ENCODE measurements at regions not wholly inside any gene's neighbourhood (a gene's known extent, or its start where the extent isn't known, plus 50 kb on each side); places are given as distances from the start of the nearest gene placed in this dataset.
"Not testable (repeated sequence)": the region's sequence is repeated elsewhere in the genome, so short reads cannot be mapped to it uniquely, and the experiment has no call there.

- ChIA-PET POLR2A (ENCODE audit: low non-redundant PET) (no interaction called here), CTCF (no interaction called here)
- TF ChIP-seq CTCF (conservative IDR thresholded peaks at IDR 0.05; ENCODE audit: low read depth) = no peak
- H3K27ac ChIP-seq = no peak overlapping the region
- DNase-seq (ENCODE audit: low spot score) = no peak
Observed at GRCh38 chr9:30310711-30311110, 2073.7 kb upstream of the ACO1 start.

- POLR2A ChIA-PET (ENCODE audit: low non-redundant PET) = no interaction called here
- TF ChIP-seq CTCF (conservative IDR thresholded peaks at IDR 0.05; ENCODE audit: low read depth) = no peak
- DNase-seq (ENCODE audit: low spot score) = no peak
- CTCF ChIA-PET = interaction anchor here (0.7 kb wide), 1 partner anchor 1294 kb away, joined by 5 read pairs; no protein-coding TSS in a partner anchor
- no peak overlapping the region for H3K27ac ChIP-seq
Observed at GRCh38 chr9:30329431-30329830, 2055.0 kb upstream of the ACO1 start.

GRCh38 chr9:30348904-30349303 lies 2035.5 kb upstream of the ACO1 start:
- POLR2A ChIA-PET (ENCODE audit: low non-redundant PET) = no interaction called here
- DNase-seq (ENCODE audit: low spot score) = no peak
- H3K27ac ChIP-seq = no peak overlapping the region
- CTCF ChIA-PET = no interaction called here
- no peak for TF ChIP-seq CTCF (conservative IDR thresholded peaks at IDR 0.05; ENCODE audit: low read depth)

GRCh38 chr9:30349526-30350513 lies 2034.6 kb upstream of the ACO1 start:
- ChIA-PET POLR2A (ENCODE audit: low non-redundant PET) (no interaction called here), CTCF (no interaction called here)
- no peak overlapping the region for H3K27ac ChIP-seq
- no peak for TF ChIP-seq CTCF (conservative IDR thresholded peaks at IDR 0.05; ENCODE audit: low read depth)
- no peak for DNase-seq (ENCODE audit: low spot score)

- no peak for TF ChIP-seq CTCF (conservative IDR thresholded peaks at IDR 0.05; ENCODE audit: low read depth)
- ChIA-PET CTCF (no interaction called here), POLR2A (ENCODE audit: low non-redundant PET) (no interaction called here)
- DNase-seq (ENCODE audit: low spot score) = no peak
- H3K27ac ChIP-seq = no peak overlapping the region
Observed at GRCh38 chr9:30356221-30356620, 2028.2 kb upstream of the ACO1 start.

- DNase-seq (ENCODE audit: low spot score) = no peak
- no peak overlapping the region for H3K27ac ChIP-seq
- POLR2A ChIA-PET (ENCODE audit: low non-redundant PET) = no interaction called here
- no peak for TF ChIP-seq CTCF (conservative IDR thresholded peaks at IDR 0.05; ENCODE audit: low read depth)
- CTCF ChIA-PET = no interaction called here
Observed at GRCh38 chr9:30362373-30362772, 2022.1 kb upstream of the ACO1 start.

GRCh38 chr9:30366140-30366539 lies 2018.3 kb upstream of the ACO1 start:
- CTCF ChIA-PET; DNase-seq (ENCODE audit: low spot score); POLR2A ChIA-PET (ENCODE audit: low non-redundant PET); H3K27ac ChIP-seq: not testable (repeated sequence)

All from RWPE1 (cell line).